Heart left ventricle (tissue), 13 donors: ENCODE measurements at regions not wholly inside any gene's neighbourhood (a gene's known extent, or its start where the extent isn't known, plus 50 kb on each side); places are given as distances from the start of the nearest gene placed in this dataset.
"Not testable (repeated sequence)": the region's sequence is repeated elsewhere in the genome, so short reads cannot be mapped to it uniquely, and the experiment has no call there.

Experiments used
- POLR2A ChIP-seq, 2 donors: fragments of 450-650 bp; IDR thresholded peaks; one replicate each; pipeline ENCODE4 v1.6.1; 2017; ENCODE audit warnings: antibody characterized with exemption in 2 of 2, mild to moderate bottlenecking in 2 of 2, moderate library complexity in 2 of 2
- TF ChIP-seq, protein P1 (sequence below), 12 donors: fragments of 200-600 bp; sonication (generic) in 4 of 12; IDR thresholded peaks; one replicate each; pipeline versions ENCODE4 v1.5.0 to v1.8.0; 2018 to 2022; ENCODE audit warnings: antibody characterized with exemption in 12 of 12, mild to moderate bottlenecking in 5 of 12
- donor health status: ischemic (EF 13 %, LVEDD 7.1; RV severe dilation, severe dysfunction).
- donor health status: DM: no; HTN: yes; CAD: no.
- donor health status: DM: no; HTN: no; CAD: no.
- donor health status: ischemic (EF 25% LVEDD 6.9; RV normal size, moderate dysfunction).
- donor health status: ischemic (EF 25% LVEDD 5.7; RV mildly dilated, moderate dysfunction).
- donor health status: ischemic (EF 35%, LVEDD 5.7; RV mildly dilated, moderate dysfunction).
- donor health status: nonischemic (EF 11% LVEDD 7.7; RV severe dilation, severe dysfunction).
- donor health status: DM: yes; HTN: yes; CAD: no.
- donor health status: PGD.
- donor health status: ischemic (EF 29% LVEDD 5.4; RV normal size, mild dysfunction).
- donor health status: nonischemic (EF 23%, LVEDD 6.1; RV moderate dilation, normal function).

DNA sequence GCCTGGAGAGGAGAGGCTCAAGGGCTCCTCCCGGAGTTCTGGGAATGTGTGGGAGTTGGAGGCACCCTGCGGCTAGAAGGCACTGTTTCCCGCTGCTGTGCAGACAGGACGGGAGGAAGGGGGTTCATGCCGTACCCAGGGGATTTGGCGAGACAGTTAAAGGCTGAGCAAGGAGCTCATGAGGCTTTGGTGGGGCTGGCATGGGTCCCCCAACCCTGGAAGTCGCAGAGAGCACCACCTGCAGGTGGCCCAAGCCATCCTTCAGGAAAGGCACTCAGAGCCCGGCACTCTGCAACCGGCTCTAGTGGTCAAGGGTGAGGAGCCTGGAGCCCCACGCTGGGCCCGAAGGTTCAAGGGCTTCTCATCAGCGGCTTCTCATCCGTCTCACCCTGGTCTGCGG lies 138.2 kb downstream of the NPIPB11 start:
- TF ChIP-seq, protein P1, sequence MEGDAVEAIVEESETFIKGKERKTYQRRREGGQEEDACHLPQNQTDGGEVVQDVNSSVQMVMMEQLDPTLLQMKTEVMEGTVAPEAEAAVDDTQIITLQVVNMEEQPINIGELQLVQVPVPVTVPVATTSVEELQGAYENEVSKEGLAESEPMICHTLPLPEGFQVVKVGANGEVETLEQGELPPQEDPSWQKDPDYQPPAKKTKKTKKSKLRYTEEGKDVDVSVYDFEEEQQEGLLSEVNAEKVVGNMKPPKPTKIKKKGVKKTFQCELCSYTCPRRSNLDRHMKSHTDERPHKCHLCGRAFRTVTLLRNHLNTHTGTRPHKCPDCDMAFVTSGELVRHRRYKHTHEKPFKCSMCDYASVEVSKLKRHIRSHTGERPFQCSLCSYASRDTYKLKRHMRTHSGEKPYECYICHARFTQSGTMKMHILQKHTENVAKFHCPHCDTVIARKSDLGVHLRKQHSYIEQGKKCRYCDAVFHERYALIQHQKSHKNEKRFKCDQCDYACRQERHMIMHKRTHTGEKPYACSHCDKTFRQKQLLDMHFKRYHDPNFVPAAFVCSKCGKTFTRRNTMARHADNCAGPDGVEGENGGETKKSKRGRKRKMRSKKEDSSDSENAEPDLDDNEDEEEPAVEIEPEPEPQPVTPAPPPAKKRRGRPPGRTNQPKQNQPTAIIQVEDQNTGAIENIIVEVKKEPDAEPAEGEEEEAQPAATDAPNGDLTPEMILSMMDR (IDR thresholded peaks at IDR 0.05), result not testable (repeated sequence)
- TF ChIP-seq POLR2A (IDR thresholded peaks at IDR 0.05), result not testable (repeated sequence)
